T follicular helper cell (primary cell): ENCODE measurements at regions not wholly inside any gene's neighbourhood (a gene's known extent, or its start where the extent isn't known, plus 50 kb on each side); places are given as distances from the start of the nearest gene placed in this dataset.

Experiments used
- DNase-seq: peaks from one replicate; pipeline ENCODE4 v3.0.0-alpha.2; 2020; ENCODE audit warnings: low read depth

DNA sequence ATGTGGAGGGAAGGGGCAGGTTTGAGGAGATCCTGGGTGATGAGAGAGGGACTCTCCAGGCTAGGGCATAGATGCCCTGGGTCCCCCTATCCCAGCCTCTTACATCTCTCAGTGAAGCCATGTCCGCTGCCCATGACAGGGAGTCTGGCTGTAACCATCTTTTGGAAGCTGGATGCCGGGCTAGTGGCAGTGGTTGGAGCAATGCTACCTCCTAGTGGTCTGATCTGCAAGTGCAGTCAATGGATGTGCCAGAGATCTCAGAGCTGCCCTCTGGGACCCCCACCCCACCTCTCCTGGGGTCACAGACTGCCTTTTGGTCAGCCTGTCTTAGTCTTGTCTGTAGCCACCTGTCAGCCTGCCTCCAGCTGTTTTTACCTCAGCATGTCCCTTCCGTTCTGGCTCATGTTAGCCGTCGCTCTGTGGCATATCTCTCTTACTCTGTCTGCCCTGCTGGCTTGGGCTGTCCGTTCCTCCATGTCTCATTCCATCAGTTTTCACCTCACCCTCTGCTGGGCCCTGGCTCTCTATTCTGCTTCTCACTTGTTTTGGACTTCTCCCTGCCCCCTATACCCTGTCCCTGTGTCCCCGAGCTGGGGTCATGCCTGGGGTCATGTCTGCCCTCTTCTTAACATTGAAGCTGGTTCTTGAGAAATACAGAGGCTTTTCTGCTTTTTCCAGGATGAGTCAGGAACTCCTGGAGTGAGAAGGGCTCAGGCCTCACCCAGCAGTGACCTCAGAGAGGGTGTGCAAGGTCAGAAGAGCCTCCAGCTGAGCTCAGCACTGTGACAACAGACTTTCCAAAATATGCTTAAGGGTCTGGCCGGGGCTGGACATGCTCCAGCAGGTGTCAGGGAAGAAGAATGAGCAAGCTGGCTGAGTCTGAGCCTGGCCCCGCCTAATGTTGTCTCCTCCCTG is 52.0 kb upstream of the THY1 start:
- peak; percentile 31 for DNase-seq

DNA sequence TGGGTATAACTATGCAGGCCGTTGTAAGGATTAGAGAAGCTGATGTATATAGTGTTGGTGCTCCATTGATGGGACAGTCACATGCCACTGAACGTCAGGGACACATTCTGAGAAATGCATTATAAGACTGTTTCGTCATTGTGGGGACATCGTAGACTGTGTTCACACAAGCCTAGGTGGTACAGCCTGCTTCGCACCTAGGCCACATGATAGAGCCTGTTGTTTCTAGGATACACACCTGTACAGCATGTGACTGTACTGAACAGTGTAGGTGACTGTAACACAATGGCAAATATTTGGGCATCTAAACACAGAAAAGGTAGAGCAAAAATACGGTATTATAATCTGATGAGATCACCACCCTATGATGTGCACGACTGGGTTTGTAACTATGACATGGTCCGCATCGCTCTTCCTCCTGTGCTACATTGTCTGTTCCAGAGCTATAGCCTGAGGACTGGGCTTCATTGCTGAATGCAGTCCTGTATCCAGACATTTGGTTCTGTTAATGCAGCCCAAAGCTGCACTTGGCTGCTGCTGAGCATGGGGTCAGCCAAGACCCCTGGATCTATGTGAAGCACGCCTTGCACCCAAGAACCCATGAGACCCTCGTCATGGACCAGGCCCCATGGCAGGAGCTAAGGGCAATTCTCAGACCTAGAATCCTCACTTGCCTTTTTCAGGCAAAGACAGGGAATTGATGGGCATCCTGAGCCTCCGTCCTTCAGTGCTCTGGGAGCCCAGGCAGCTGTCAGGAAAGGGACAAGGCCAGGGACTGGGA is 51.1 kb upstream of the THY1 start:
- no peak for DNase-seq

DNA sequence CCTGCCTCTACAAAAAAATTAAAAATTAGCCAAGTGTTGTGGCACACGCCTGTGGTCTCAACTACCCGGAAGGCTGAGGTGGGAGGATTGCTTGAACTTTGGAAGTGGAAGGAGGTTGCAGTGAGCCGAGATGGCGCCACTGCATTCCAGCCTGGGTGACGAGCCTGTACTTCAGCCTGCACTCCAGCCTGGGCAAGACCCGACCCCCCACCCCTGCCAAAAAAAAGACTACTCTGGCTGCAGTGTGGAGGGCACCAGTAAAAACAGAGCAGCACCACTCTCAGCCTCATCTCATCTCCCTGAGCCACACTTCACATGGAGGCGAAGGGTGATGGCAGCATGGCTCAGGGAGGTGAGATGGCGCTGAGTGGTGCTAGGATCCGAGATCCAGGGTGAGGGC is 50.3 kb upstream of the THY1 start:
- no peak for DNase-seq

DNA sequence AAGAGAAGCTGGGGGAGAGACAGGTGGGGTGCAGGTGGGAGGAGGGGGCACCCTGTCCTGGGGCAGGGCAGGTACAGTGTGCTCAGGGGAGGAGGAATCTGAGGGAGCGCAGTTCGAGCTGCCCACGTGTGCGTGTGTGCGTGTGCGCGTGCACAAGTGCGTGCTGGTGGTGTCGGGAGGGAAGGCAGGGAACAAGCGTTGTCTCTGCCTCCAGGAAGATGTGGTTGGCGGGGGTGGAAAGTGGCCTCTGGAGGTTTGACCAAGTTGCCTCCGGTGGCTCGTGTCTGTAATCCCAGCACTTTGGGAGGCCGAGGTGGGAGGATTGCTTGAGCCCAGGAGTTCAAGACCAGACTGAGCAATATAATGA is 49.9 kb upstream of the THY1 start:
- DNase-seq: no peak
